H9 (cell line): ENCODE measurements at regions not wholly inside any gene's neighbourhood (a gene's known extent, or its start where the extent isn't known, plus 50 kb on each side); places are given as distances from the start of the nearest gene placed in this dataset.

ENCODE experiments used
- DNase-seq: peaks from one replicate; pipeline ENCODE4 v3.0.0-alpha.2; 2017
- H2AFZ ChIP-seq: one replicate; pipeline ENCODE4 v1.6.1; 2013; ENCODE audit warnings: mild to moderate bottlenecking, low read length, control low read depth, moderate library complexity
- H2AK5ac ChIP-seq: 2 replicates; pipeline ENCODE4 v1.6.1; 2013; ENCODE audit warnings: low read length, control low read depth, mixed read lengths; ENCODE audit not compliant: insufficient read length
- H2BK120ac ChIP-seq: one replicate; pipeline ENCODE4 v1.6.1; 2013; ENCODE audit warnings: low read depth, mild to moderate bottlenecking, low read length, control low read depth, inconsistent platforms; ENCODE audit not compliant: poor library complexity, severe bottlenecking
- H2BK12ac ChIP-seq: 2 replicates; pipeline ENCODE4 v1.6.1; 2013; ENCODE audit warnings: low read length, control low read depth, mixed read lengths, low read depth; ENCODE audit not compliant: insufficient read length
- H2BK15ac ChIP-seq: 2 replicates; pipeline ENCODE4 v1.6.1; 2013; ENCODE audit warnings: low read depth, low read length, control low read depth
- H2BK20ac ChIP-seq: one replicate; pipeline ENCODE4 v1.6.1; 2013; ENCODE audit warnings: low read depth, mild to moderate bottlenecking, low read length, control low read depth, inconsistent platforms; ENCODE audit not compliant: poor library complexity, severe bottlenecking
- H2BK5ac ChIP-seq: 2 replicates; pipeline ENCODE4 v1.6.1; 2013; ENCODE audit warnings: low read length, control low read depth, mixed read lengths; ENCODE audit not compliant: insufficient read length
- H3K14ac ChIP-seq: 2 replicates; pipeline ENCODE4 v1.6.1; 2013; ENCODE audit warnings: low read length, control low read depth; ENCODE audit not compliant: insufficient read depth
- H3K18ac ChIP-seq: 2 replicates; pipeline ENCODE4 v1.6.1; 2013; ENCODE audit warnings: low read depth, mild to moderate bottlenecking, mixed read lengths, low read length, control low read depth; ENCODE audit not compliant: insufficient read length
- H3K23ac ChIP-seq: 2 replicates; pipeline ENCODE4 v1.6.1; 2013; ENCODE audit warnings: low read length, control low read depth, mixed read lengths, low read depth; ENCODE audit not compliant: insufficient read length
- H3K23me2 ChIP-seq: 2 replicates; pipeline ENCODE4 v1.6.1; 2013; ENCODE audit warnings: low read depth, mild to moderate bottlenecking, mixed read lengths, low read length, control low read depth; ENCODE audit not compliant: insufficient read length, poor library complexity, severe bottlenecking
- H3K27ac ChIP-seq: 2 replicates; pipeline ENCODE4 v1.5.1; 2013; ENCODE audit warnings: low read length, control low read depth, mixed read lengths, low read depth; ENCODE audit not compliant: insufficient read length
- H3K27me3 ChIP-seq: 2 replicates; pipeline ENCODE4 v1.6.1; 2013; ENCODE audit warnings: low read length, control low read depth, inconsistent platforms; ENCODE audit not compliant: insufficient read depth
- H3K4ac ChIP-seq: 2 replicates; pipeline ENCODE4 v1.6.1; 2013; ENCODE audit warnings: low read depth, mild to moderate bottlenecking, control low read depth, inconsistent platforms, low read length, moderate library complexity
- H3K4me1 ChIP-seq: 2 replicates; pipeline ENCODE4 v1.6.1; 2013; ENCODE audit warnings: low read length, control low read depth, inconsistent platforms; ENCODE audit not compliant: insufficient read depth
- H3K4me2 ChIP-seq: 2 replicates; pipeline ENCODE4 v1.6.1; 2013; ENCODE audit warnings: low read length, control low read depth, mixed read lengths; ENCODE audit not compliant: insufficient read length, insufficient read depth
- H3K56ac ChIP-seq: 2 replicates; pipeline ENCODE4 v1.6.1; 2013; ENCODE audit warnings: low read depth, mild to moderate bottlenecking, mixed read lengths, low read length, control low read depth; ENCODE audit not compliant: insufficient read length
- H3K79me1 ChIP-seq: 2 replicates; pipeline ENCODE4 v1.6.1; 2013; ENCODE audit warnings: low read depth, mild to moderate bottlenecking, moderate library complexity, low read length, control low read depth, inconsistent platforms; ENCODE audit not compliant: insufficient read depth, poor library complexity, severe bottlenecking
- H3K79me2 ChIP-seq: 2 replicates; pipeline ENCODE4 v1.6.1; 2013; ENCODE audit warnings: low read length, control low read depth, inconsistent platforms; ENCODE audit not compliant: insufficient read depth
- H3K9ac ChIP-seq: 2 replicates; pipeline ENCODE4 v1.6.1; 2013; ENCODE audit warnings: low read length, control low read depth, mixed read lengths; ENCODE audit not compliant: insufficient read length; ENCODE audit errors: extremely low read depth
- H3K9me3 ChIP-seq: one replicate; pipeline ENCODE4 v1.6.1; 2013; ENCODE audit warnings: low read depth, low read length, inconsistent platforms; ENCODE audit not compliant: control insufficient read depth
- H3T11ph ChIP-seq: one replicate; pipeline ENCODE4 v1.6.1; 2013; ENCODE audit warnings: mild to moderate bottlenecking, low read length, control low read depth, inconsistent platforms
- H4K20me1 ChIP-seq: one replicate; pipeline ENCODE4 v1.6.1; 2013; ENCODE audit not compliant: control insufficient read depth, insufficient read length, insufficient read depth
- H4K5ac ChIP-seq: 2 replicates; pipeline ENCODE4 v1.6.1; 2013; ENCODE audit warnings: low read depth, mild to moderate bottlenecking, mixed read lengths, low read length, control low read depth; ENCODE audit not compliant: insufficient read length
- H4K8ac ChIP-seq: replicated peaks from 2 replicates; pipeline ENCODE4 v1.6.1; 2013; ENCODE audit warnings: low read length, control low read depth, mixed read lengths, low read depth; ENCODE audit not compliant: insufficient read length
- H4K91ac ChIP-seq: 2 replicates; pipeline ENCODE4 v1.6.1; 2013; ENCODE audit warnings: low read depth, mild to moderate bottlenecking, moderate library complexity, mixed read lengths, low read length, control low read depth; ENCODE audit not compliant: insufficient read length
- H3K27ac Mint-ChIP-seq, 3 experiments: 2 replicates in 2 of 3; 3 replicates in 1 of 3; pipeline ENCODE4 v1.8.0; 2020 to 2021; ENCODE audit warnings: mixed read lengths in 3 of 3, mild to moderate bottlenecking in 1 of 3, moderate library complexity in 1 of 3
- H3K27me3 Mint-ChIP-seq: 2 replicates; pipeline ENCODE4 v1.8.0; 2021; ENCODE audit warnings: low read depth, mild to moderate bottlenecking, moderate library complexity, mixed read lengths
- H3K36me3 Mint-ChIP-seq, 3 experiments: 2 replicates in 2 of 3; 3 replicates in 1 of 3; pipeline ENCODE4 v1.8.0; 2020 to 2021; ENCODE audit warnings: low read depth in 3 of 3, mixed read lengths in 3 of 3; ENCODE audit not compliant: insufficient read depth in 1 of 3
- H3K4me1 Mint-ChIP-seq, 2 experiments: 2 replicates each; pipeline ENCODE4 v1.8.0; 2020; ENCODE audit warnings: mixed read lengths in 2 of 2
- H3K4me3 Mint-ChIP-seq, 2 experiments: 2 replicates in 1 of 2; 3 replicates in 1 of 2; pipeline ENCODE4 v1.8.0; 2020 to 2021; ENCODE audit warnings: mild to moderate bottlenecking in 2 of 2, mixed read lengths in 2 of 2, moderate library complexity in 1 of 2
- H3K9me3 Mint-ChIP-seq, 2 experiments: 2 replicates in 1 of 2; 3 replicates in 1 of 2; pipeline ENCODE4 v1.8.0; 2020; ENCODE audit warnings: mild to moderate bottlenecking in 2 of 2, mixed read lengths in 2 of 2, moderate library complexity in 1 of 2
- CTCF ChIP-seq: fragments of 200-600 bp; sonication (generic); conservative IDR thresholded peaks from 3 replicates; pipeline ENCODE4 v1.8.0; 2021; ENCODE audit warnings: antibody characterized with exemption, mild to moderate bottlenecking
- WGBS: extraction: QIAGEN DNeasy Blood & Tissue Kit; methylation state at CpG from one replicate; pipeline ENCODE4 v1.1.7; 2013; ENCODE audit warnings: missing lambda C conversion rate, low lambda C conversion rate, mixed read lengths; ENCODE audit not compliant: insufficient read length; ENCODE audit errors: extremely low coverage; 5-methylcytosine and 5-hydroxymethylcytosine counted together

- Mint-ChIP-seq H3K36me3 (no peaks in the 10 kb centered on the region), H3K9me3 (no peaks in the 10 kb centered on the region), H3K4me1 (no peaks in the 10 kb centered on the region), H3K27ac (no peak overlapping the region), H3K4me3 (no peak overlapping the region), H3K27me3 (peaks cover 8% of the 10 kb centered on the region)
- no peak overlapping the region for H3K27ac ChIP-seq
- no peak overlapping the region for H2BK5ac ChIP-seq
- H3K23me2 ChIP-seq: no peaks in the 10 kb centered on the region
- DNase-seq: no peak
- no peak overlapping the region for H2BK20ac ChIP-seq
- H3K9me3 ChIP-seq: no peaks in the 10 kb centered on the region
- no peak overlapping the region for H2BK15ac ChIP-seq
- H4K8ac ChIP-seq: no peak overlapping the region
- no peaks in the 10 kb centered on the region for H3K79me2 ChIP-seq
- no peaks in the 10 kb centered on the region for H3K79me1 ChIP-seq
- no peak overlapping the region for H2BK120ac ChIP-seq
- H4K5ac ChIP-seq: no peak overlapping the region
- H4K91ac ChIP-seq: no peak overlapping the region
- H3K9ac ChIP-seq: no peak overlapping the region
- no peaks in the 10 kb centered on the region for H3K27me3 ChIP-seq
- H3K18ac ChIP-seq: no peak overlapping the region
- no peaks in the 10 kb centered on the region for H4K20me1 ChIP-seq
- H2BK12ac ChIP-seq: no peak overlapping the region
- H3K4ac ChIP-seq: no peak overlapping the region
- H2AFZ ChIP-seq: no peak overlapping the region
- H2AK5ac ChIP-seq: no peak overlapping the region
- no peak overlapping the region for H3K56ac ChIP-seq
- no peak for TF ChIP-seq CTCF
- H3K4me2 ChIP-seq: no peak overlapping the region
- no peak overlapping the region for H3T11ph ChIP-seq
- WGBS: no CpG with 5 or more reads among the region's 4 CpGs
- H3K14ac ChIP-seq: no peak overlapping the region
- no peak overlapping the region for H3K23ac ChIP-seq
- H3K4me1 ChIP-seq: no peaks in the 10 kb centered on the region
Measured at GRCh38 chr4:108453366-108453765, 167.0 kb upstream of the RPL34 start.
